ENCODE measurements at regions not wholly inside any gene's neighbourhood (a gene's known extent, or its start where the extent isn't known, plus 50 kb on each side); places are given as distances from the start of the nearest gene placed in this dataset.
A peak's percentile ranks its signal among the peaks of the same experiment; 100 is the strongest.

DNA sequence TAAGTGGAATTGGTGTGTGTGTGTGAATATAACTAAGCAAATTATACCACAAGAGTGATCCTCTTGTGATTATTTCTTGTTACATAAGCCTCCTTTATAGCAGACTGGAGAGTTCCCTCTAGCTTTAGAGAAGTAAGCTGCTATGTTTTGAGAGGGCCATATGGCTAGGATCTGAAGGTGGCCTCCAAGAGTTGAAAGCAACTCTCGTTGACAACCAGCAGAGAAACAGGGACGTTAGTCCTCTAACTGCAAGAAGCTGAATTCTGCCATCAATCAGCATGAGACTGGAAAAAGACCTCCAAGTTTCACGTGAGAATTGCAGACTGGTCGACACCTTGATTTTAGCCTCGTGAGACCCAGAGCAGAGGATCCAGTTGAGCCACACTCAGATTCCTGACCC, 278.5 kb upstream of the ZNF717 start:
- H3K4me3 ChIP-seq (ENCODE audit: low read depth, low read length): no peak overlapping the region
- ChIA-PET POLR2A (no interaction called here), CTCF (no interaction called here)
- TF ChIP-seq, protein P1, sequence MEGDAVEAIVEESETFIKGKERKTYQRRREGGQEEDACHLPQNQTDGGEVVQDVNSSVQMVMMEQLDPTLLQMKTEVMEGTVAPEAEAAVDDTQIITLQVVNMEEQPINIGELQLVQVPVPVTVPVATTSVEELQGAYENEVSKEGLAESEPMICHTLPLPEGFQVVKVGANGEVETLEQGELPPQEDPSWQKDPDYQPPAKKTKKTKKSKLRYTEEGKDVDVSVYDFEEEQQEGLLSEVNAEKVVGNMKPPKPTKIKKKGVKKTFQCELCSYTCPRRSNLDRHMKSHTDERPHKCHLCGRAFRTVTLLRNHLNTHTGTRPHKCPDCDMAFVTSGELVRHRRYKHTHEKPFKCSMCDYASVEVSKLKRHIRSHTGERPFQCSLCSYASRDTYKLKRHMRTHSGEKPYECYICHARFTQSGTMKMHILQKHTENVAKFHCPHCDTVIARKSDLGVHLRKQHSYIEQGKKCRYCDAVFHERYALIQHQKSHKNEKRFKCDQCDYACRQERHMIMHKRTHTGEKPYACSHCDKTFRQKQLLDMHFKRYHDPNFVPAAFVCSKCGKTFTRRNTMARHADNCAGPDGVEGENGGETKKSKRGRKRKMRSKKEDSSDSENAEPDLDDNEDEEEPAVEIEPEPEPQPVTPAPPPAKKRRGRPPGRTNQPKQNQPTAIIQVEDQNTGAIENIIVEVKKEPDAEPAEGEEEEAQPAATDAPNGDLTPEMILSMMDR (IDR thresholded peaks at IDR 0.05; ENCODE audit: insufficient read depth, low read length, missing control alignments): no peak
- DNase-seq (ENCODE audit: low read depth, low spot score): no peak

DNA sequence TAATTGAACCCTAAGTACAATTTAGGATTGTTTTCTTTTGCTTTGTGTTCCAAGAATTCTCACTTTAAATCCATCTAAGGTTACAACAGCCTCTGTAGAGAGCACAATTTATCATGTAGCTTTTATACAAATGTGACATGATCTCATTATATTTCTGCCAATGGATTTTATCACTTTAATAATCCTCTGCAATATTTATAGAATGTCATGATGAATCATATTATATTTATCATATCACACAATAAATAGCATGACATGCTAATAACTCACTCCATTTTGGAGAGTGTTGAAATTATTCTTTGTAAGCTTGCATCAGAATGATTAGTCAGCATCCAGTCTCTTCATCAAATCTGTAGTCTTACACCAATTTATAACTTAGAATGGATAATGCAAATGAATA, 280.6 kb upstream of the ZNF717 start:
- DNase-seq (ENCODE audit: low read depth, low spot score): no peak
- no peak overlapping the region for H3K4me3 ChIP-seq (ENCODE audit: low read depth, low read length)
- POLR2A ChIA-PET: no interaction called here
- CTCF ChIA-PET: no interaction called here
- TF ChIP-seq, protein P1 (IDR thresholded peaks at IDR 0.05; ENCODE audit: insufficient read depth, low read length, missing control alignments): no peak

DNA sequence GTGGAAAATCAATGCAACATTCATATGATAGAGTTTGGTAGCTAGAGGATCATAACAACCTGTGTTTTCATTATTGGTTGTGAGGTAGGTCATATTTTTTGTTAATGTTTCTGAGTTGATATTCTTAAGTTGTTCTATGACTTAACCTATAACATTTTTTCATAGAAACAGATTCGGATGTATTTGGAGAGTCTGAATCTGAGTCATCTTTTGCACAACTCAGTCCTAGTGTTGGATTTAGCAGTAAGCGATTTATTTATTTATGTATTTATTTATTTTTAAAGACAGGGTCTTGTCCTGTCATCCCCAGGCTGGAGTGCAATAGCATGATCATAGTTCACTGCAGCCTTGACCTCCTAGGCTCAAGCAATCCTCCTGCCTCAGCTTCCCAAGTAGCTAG, 292.8 kb upstream of the ZNF717 start:
- TF ChIP-seq, protein P1 (IDR thresholded peaks at IDR 0.05; ENCODE audit: insufficient read depth, low read length, missing control alignments): no peak
- no peak overlapping the region for H3K4me3 ChIP-seq (ENCODE audit: low read depth, low read length)
- ChIA-PET POLR2A (no interaction called here), CTCF (interaction anchor here (0.9 kb wide), 1 partner anchor 26 kb away, joined by 3 read pairs; no protein-coding TSS in a partner anchor)
- no peak for DNase-seq (ENCODE audit: low read depth, low spot score)

DNA sequence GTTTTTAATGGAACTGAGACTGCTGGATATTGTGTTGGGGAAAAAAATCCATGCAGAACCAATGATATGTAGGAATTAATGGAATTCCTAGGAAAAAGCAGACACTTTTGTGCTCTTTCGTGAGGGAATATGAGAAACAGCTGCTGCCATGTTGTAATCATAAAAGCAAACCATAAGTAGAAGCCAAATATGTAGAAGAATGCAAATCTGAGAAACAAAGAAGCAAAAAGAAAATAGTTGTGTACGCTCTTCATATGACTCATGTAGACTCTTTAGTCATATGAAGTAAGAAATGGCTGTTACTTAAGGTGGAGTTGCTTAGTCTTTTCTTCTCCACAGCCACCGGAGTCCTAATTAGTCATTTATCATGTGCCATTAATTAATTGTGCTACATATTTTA, 298.6 kb upstream of the ZNF717 start:
- H3K4me3 ChIP-seq (ENCODE audit: low read depth, low read length): no peak overlapping the region
- ChIA-PET POLR2A (no interaction called here), CTCF (interaction anchor here (1.1 kb wide), 1 partner anchor 9 kb away, joined by 3 read pairs; no protein-coding TSS in a partner anchor)
- DNase-seq (ENCODE audit: low read depth, low spot score): peak; percentile 4
- TF ChIP-seq, protein P1 (IDR thresholded peaks at IDR 0.05; ENCODE audit: insufficient read depth, low read length, missing control alignments): no peak

DNA sequence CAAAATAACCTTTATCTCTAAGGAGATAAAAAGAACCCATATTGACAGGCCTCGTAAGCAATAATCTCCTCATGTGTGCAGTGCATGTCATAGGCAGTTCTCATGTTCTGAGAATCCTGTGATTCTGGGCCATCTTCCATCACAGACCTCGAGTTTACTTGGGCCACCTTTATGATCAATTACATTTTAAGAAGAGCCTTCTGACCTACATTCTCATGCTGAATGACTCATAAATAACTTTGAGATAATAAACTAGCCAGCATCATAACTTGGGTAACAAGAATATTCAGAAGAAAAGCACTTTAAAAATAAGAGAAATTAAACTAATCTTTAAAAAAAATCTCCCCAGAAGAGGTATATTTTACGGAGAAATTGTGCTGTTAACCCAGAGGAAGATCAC, 310.7 kb upstream of the ZNF717 start:
- DNase-seq (ENCODE audit: low read depth, low spot score): no peak
- POLR2A ChIA-PET: no interaction called here
- CTCF ChIA-PET: interaction anchor here (1.0 kb wide), 1 partner anchor 9 kb away, joined by 4 read pairs; no protein-coding TSS in a partner anchor
- TF ChIP-seq, protein P1 (IDR thresholded peaks at IDR 0.05; ENCODE audit: insufficient read depth, low read length, missing control alignments): no peak
- H3K4me3 ChIP-seq (ENCODE audit: low read depth, low read length): no peak overlapping the region

DNA sequence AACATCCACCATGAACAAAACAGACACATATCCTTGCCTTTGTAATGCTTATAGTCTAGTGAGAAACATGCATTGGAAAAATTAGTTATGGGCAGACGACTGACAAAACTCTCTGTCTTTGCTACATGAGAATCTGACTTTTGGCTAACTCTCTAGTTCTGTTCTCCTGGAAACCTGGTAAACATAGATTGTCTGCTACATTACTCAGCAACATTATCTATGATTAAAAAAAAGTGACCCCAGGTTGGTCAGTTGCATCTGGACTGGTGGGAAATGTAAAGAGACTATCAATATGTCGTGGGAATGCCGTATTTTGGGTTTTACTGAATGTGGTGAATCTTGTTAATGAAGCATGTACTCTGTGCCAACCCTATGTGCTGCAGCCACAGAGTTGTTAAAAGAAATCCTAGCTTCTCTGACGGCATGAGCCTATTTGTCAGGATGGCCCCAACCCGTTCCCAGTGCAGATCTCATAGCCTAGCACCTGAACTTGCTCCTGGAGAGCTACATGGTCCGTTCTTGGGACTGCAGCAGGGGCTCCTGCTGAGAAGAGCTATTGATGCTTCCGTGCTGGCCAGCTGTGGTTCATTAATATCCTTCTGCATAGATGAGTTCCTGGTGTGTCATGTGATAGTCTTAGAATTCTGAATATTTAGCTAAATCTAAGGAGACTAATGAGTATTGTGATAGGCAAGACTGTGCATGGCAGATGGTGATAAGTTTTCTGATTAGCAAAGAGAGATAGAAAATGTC, 311.7 kb upstream of the ZNF717 start:
- no peak overlapping the region for H3K4me3 ChIP-seq (ENCODE audit: low read depth, low read length)
- CTCF ChIA-PET: interaction anchor here (0.5 to 1.3 kb wide), 4 partner anchors 11 to 53 kb away, joined by 3 to 4 read pairs (median 4); no protein-coding TSS in a partner anchor
- POLR2A ChIA-PET: no interaction called here
- no peak for DNase-seq (ENCODE audit: low read depth, low spot score)
- TF ChIP-seq, protein P1 (IDR thresholded peaks at IDR 0.05; ENCODE audit: insufficient read depth, low read length, missing control alignments): no peak

Measured in AG04449 (cell line).